HEK293 (cell line): ENCODE measurements at regions not wholly inside any gene's neighbourhood (a gene's known extent, or its start where the extent isn't known, plus 50 kb on each side); places are given as distances from the start of the nearest gene placed in this dataset.

Source experiments
- ZNF670 ChIP-seq: fragments of 450-650 bp; formaldehyde crosslinking; IDR thresholded peaks from 2 replicates; pipeline ENCODE4 v1.5.1; 2016; ENCODE audit warnings: missing biosample characterization, missing genetic modification characterization, low read depth
- TF ChIP-seq, protein P1 (sequence below): fragments of 450-650 bp; formaldehyde crosslinking; IDR thresholded peaks from 2 replicates; pipeline ENCODE4 v1.5.1; 2016; ENCODE audit warnings: missing biosample characterization, missing genetic modification characterization

GRCh38 chr2:221726894-221727513 lies 154.9 kb upstream of the EPHA4 start:
- TF ChIP-seq, protein P1, sequence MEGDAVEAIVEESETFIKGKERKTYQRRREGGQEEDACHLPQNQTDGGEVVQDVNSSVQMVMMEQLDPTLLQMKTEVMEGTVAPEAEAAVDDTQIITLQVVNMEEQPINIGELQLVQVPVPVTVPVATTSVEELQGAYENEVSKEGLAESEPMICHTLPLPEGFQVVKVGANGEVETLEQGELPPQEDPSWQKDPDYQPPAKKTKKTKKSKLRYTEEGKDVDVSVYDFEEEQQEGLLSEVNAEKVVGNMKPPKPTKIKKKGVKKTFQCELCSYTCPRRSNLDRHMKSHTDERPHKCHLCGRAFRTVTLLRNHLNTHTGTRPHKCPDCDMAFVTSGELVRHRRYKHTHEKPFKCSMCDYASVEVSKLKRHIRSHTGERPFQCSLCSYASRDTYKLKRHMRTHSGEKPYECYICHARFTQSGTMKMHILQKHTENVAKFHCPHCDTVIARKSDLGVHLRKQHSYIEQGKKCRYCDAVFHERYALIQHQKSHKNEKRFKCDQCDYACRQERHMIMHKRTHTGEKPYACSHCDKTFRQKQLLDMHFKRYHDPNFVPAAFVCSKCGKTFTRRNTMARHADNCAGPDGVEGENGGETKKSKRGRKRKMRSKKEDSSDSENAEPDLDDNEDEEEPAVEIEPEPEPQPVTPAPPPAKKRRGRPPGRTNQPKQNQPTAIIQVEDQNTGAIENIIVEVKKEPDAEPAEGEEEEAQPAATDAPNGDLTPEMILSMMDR (tag by site-specific recombination), result no peak
- TF ChIP-seq ZNF670 (tag by site-specific recombination), result no peak
